ENCODE measurements at regions not wholly inside any gene's neighbourhood (a gene's known extent, or its start where the extent isn't known, plus 50 kb on each side); places are given as distances from the start of the nearest gene placed in this dataset.
A peak's percentile ranks its signal among the peaks of the same experiment; 100 is the strongest.

- intact Hi-C loops (cut with DNase I; ENCODE audit: low total_unique reads) = no loop called here
- DNase-seq (ENCODE audit: low spot score in 2 of 2) = peak in 1 of 2 donors; percentile 23
- no peak overlapping the region for H3K4me3 ChIP-seq (ENCODE audit: low read depth, poor library complexity, severe bottlenecking)
- TF ChIP-seq CTCF (IDR thresholded peaks at IDR 0.05) (no peak), POLR2A (IDR thresholded peaks at IDR 0.05) (no peak)
- WGBS, 2 donors = 37 to 43% methylated on average over 1 of the region's 1 CpG
Observed at GRCh38 chr3:78402720-78403119, 1362.8 kb downstream of the ROBO2 start.

DNA sequence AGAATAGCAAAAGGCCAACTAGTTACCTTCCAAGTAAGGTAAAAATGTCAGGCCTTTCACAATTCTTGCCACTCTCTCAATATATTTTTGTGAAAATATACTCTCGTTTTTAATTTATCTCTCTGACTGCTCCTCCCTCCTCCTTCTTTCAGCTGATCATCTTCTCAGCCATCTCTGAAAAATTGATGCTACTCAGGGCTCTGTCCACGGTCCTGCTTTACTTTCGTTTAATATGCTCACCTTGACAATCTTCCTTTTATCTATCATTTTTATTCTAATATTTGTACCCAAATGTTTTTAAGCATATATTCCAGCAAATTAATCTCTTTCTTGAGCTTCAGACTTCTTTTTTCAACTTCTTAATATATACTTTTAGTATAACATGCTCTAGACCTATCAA, 1362.1 kb downstream of the ROBO1 start:
- intact Hi-C loops (cut with DNase I; ENCODE audit: low total_unique reads) = no loop called here
- DNase-seq (ENCODE audit: low spot score in 2 of 2) = no peak
- TF ChIP-seq POLR2A (IDR thresholded peaks at IDR 0.05) (no peak), CTCF (IDR thresholded peaks at IDR 0.05) (no peak)
- H3K4me3 ChIP-seq (ENCODE audit: low read depth, poor library complexity, severe bottlenecking) = no peak overlapping the region
- WGBS, 2 donors = 64 to 66% methylated on average over 3 of the region's 3 CpGs

GRCh38 chr3:78406396-78406795, 1361.4 kb downstream of the ROBO1 start:
- TF ChIP-seq CTCF (IDR thresholded peaks at IDR 0.05) = no peak
- H3K4me3 ChIP-seq (ENCODE audit: low read depth, poor library complexity, severe bottlenecking) = no peak overlapping the region
- 53 to 54% methylated on average over 2 of the region's 2 CpGs for WGBS, 2 donors
- intact Hi-C loops (cut with DNase I; ENCODE audit: low total_unique reads) = no loop called here
- no peak for DNase-seq (ENCODE audit: low spot score in 2 of 2)

GRCh38 chr3:78410077-78410476, 1357.7 kb downstream of the ROBO1 start:
- no peak overlapping the region for H3K4me3 ChIP-seq (ENCODE audit: low read depth, poor library complexity, severe bottlenecking)
- DNase-seq (ENCODE audit: low spot score in 2 of 2) = no peak
- no peak for TF ChIP-seq POLR2A (IDR thresholded peaks at IDR 0.05)
- TF ChIP-seq CTCF (IDR thresholded peaks at IDR 0.05) = no peak
- WGBS, 2 donors = 98 to 99% methylated on average over 2 of the region's 2 CpGs
- intact Hi-C loops (cut with DNase I; ENCODE audit: low total_unique reads) = no loop called here

- intact Hi-C loops (cut with DNase I; ENCODE audit: low total_unique reads) = no loop called here
- no peak for DNase-seq (ENCODE audit: low spot score in 2 of 2)
- no peak overlapping the region for H3K4me3 ChIP-seq (ENCODE audit: low read depth, poor library complexity, severe bottlenecking)
- WGBS, 2 donors = 50 to 57% methylated on average over 2 of the region's 2 CpGs
- no peak for TF ChIP-seq POLR2A (IDR thresholded peaks at IDR 0.05)
- no peak for TF ChIP-seq CTCF (IDR thresholded peaks at IDR 0.05)
Observed at GRCh38 chr3:78414261-78414660, 1353.5 kb downstream of the ROBO1 start.

GRCh38 chr3:78420611-78421010, 1347.2 kb downstream of the ROBO1 start:
- no peak for DNase-seq (ENCODE audit: low spot score in 2 of 2)
- intact Hi-C loops (cut with DNase I; ENCODE audit: low total_unique reads) = no loop called here
- TF ChIP-seq CTCF (IDR thresholded peaks at IDR 0.05) (no peak), POLR2A (IDR thresholded peaks at IDR 0.05) (no peak)

More at GRCh38 chr3:78420611-78421010, 1347.2 kb downstream of the ROBO1 start:
- no peak overlapping the region for H3K4me3 ChIP-seq (ENCODE audit: low read depth, poor library complexity, severe bottlenecking)
